ENCODE measurements at regions not wholly inside any gene's neighbourhood (a gene's known extent, or its start where the extent isn't known, plus 50 kb on each side); places are given as distances from the start of the nearest gene placed in this dataset.

- Histone ChIP-seq H3K4me1 (ENCODE audit: control insufficient read depth in 4 of 4, insufficient read depth in 4 of 4, low read length in 3 of 4) (no peaks in the 10 kb centered on the region), H3K27ac (ENCODE audit: low read depth in 1 of 2, low read length in 2 of 2) (no peak overlapping the region), H3K4me3 (ENCODE audit: low read depth in 1 of 3, low read length in 3 of 3) (no peak overlapping the region), H3K9me3 (ENCODE audit: control insufficient read depth in 4 of 4, low read length in 3 of 4) (peaks cover 0 to 5% (median 0%) of the 10 kb centered on the region in 4 donors), H3K27me3 (ENCODE audit: control insufficient read depth in 4 of 4, insufficient read depth in 4 of 4, low read length in 3 of 4) (peaks cover 0 to 3% (median 0%) of the 10 kb centered on the region in 4 donors), H3K9ac (ENCODE audit: low read depth in 1 of 2, low read length in 2 of 2) (no peak overlapping the region), H3K36me3 (ENCODE audit: control insufficient read depth in 4 of 4, insufficient read depth in 3 of 4, low read depth in 1 of 4, low read length in 3 of 4) (no peaks in the 10 kb centered on the region)
- TF ChIP-seq, protein P1, sequence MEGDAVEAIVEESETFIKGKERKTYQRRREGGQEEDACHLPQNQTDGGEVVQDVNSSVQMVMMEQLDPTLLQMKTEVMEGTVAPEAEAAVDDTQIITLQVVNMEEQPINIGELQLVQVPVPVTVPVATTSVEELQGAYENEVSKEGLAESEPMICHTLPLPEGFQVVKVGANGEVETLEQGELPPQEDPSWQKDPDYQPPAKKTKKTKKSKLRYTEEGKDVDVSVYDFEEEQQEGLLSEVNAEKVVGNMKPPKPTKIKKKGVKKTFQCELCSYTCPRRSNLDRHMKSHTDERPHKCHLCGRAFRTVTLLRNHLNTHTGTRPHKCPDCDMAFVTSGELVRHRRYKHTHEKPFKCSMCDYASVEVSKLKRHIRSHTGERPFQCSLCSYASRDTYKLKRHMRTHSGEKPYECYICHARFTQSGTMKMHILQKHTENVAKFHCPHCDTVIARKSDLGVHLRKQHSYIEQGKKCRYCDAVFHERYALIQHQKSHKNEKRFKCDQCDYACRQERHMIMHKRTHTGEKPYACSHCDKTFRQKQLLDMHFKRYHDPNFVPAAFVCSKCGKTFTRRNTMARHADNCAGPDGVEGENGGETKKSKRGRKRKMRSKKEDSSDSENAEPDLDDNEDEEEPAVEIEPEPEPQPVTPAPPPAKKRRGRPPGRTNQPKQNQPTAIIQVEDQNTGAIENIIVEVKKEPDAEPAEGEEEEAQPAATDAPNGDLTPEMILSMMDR (IDR thresholded peaks at IDR 0.05; ENCODE audit: low read depth, low read length, missing input control): no peak
- TF ChIP-seq NR2F2 (IDR thresholded peaks at IDR 0.05) (no peak), JUND (IDR thresholded peaks at IDR 0.05) (no peak), RXRA (IDR thresholded peaks at IDR 0.05) (no peak), YY1 (IDR thresholded peaks at IDR 0.05) (no peak), SP1 (IDR thresholded peaks at IDR 0.05) (no peak), REST (IDR thresholded peaks at IDR 0.05) (no peak), FOXA2 (IDR thresholded peaks at IDR 0.05) (no peak), RAD21 (IDR thresholded peaks at IDR 0.05) (no peak), MAX (IDR thresholded peaks at IDR 0.05) (no peak), TAF1 (conservative IDR thresholded peaks at IDR 0.05) (no peak), HNF4G (IDR thresholded peaks at IDR 0.05) (no peak), GABPA (IDR thresholded peaks at IDR 0.05 in 1 of 2, conservative IDR thresholded peaks at IDR 0.05 in 1 of 2) (no peak), HNF4A (conservative IDR thresholded peaks at IDR 0.05) (no peak), EGR1 (IDR thresholded peaks at IDR 0.05; ENCODE audit: low read depth in 2 of 2) (no peak)
- TF ChIP-seq, protein P2, sequence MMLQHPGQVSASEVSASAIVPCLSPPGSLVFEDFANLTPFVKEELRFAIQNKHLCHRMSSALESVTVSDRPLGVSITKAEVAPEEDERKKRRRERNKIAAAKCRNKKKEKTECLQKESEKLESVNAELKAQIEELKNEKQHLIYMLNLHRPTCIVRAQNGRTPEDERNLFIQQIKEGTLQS (IDR thresholded peaks at IDR 0.05): no peak
- no peak for DNase-seq (ENCODE audit: low spot score)
- WGBS: 55% methylated on average over 2 of the region's 2 CpGs
Measured at GRCh38 chr22:34722901-34723300, 343.1 kb upstream of the ISX start.

DNA sequence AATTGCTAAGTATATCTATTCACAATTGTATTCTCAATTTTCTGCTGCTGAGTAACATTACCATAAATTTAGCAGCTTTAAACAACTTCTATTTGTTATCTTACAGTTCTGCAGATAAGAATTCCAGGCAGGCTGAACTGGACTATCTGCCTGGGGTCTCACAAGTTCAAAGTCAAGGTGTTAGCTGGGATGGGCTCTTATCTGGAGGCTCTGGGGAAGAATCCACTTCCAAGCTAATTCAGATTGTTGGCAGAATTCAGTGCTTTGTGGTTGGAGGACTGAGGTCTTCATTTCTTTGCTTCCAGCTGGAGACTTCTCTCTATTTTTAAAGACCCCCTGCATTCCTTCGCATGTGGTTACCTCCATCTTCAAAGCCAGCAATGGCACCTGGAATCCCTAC is 329.9 kb upstream of the ISX start:
- H3K4me1 ChIP-seq (ENCODE audit: control insufficient read depth in 4 of 4, insufficient read depth in 4 of 4, low read length in 3 of 4): no peaks in the 10 kb centered on the region
- H3K27ac ChIP-seq (ENCODE audit: low read depth in 1 of 2, low read length in 2 of 2): no peak overlapping the region
- no peak overlapping the region for H3K4me3 ChIP-seq (ENCODE audit: low read depth in 1 of 3, low read length in 3 of 3)
- peaks cover 0 to 3% (median 1%) of the 10 kb centered on the region in 4 donors for H3K9me3 ChIP-seq (ENCODE audit: control insufficient read depth in 4 of 4, low read length in 3 of 4)
- peaks cover 0 to 2% (median 0%) of the 10 kb centered on the region in 4 donors for H3K27me3 ChIP-seq (ENCODE audit: control insufficient read depth in 4 of 4, insufficient read depth in 4 of 4, low read length in 3 of 4)
- TF ChIP-seq FOXA1 (IDR thresholded peaks at IDR 0.05): no peak
- no peak for TF ChIP-seq REST (IDR thresholded peaks at IDR 0.05)
- no peak for TF ChIP-seq TAF1 (conservative IDR thresholded peaks at IDR 0.05)
- no peak for TF ChIP-seq NR2F2 (IDR thresholded peaks at IDR 0.05)
- TF ChIP-seq, protein P1 (IDR thresholded peaks at IDR 0.05; ENCODE audit: low read depth, low read length, missing input control): no peak
- TF ChIP-seq, protein P3, sequence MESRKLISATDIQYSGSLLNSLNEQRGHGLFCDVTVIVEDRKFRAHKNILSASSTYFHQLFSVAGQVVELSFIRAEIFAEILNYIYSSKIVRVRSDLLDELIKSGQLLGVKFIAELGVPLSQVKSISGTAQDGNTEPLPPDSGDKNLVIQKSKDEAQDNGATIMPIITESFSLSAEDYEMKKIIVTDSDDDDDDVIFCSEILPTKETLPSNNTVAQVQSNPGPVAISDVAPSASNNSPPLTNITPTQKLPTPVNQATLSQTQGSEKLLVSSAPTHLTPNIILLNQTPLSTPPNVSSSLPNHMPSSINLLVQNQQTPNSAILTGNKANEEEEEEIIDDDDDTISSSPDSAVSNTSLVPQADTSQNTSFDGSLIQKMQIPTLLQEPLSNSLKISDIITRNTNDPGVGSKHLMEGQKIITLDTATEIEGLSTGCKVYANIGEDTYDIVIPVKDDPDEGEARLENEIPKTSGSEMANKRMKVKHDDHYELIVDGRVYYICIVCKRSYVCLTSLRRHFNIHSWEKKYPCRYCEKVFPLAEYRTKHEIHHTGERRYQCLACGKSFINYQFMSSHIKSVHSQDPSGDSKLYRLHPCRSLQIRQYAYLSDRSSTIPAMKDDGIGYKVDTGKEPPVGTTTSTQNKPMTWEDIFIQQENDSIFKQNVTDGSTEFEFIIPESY (IDR thresholded peaks at IDR 0.05): no peak
- no peak for DNase-seq (ENCODE audit: low spot score)
- H3K9ac ChIP-seq (ENCODE audit: low read depth in 1 of 2, low read length in 2 of 2): no peak overlapping the region
- no peaks in the 10 kb centered on the region for H3K36me3 ChIP-seq (ENCODE audit: control insufficient read depth in 4 of 4, insufficient read depth in 3 of 4, low read depth in 1 of 4, low read length in 3 of 4)
- whole genome bisulfite sequencing: 72% methylated on average over 1 of the region's 1 CpG
